ENCODE measurements at regions not wholly inside any gene's neighbourhood (a gene's known extent, or its start where the extent isn't known, plus 50 kb on each side); places are given as distances from the start of the nearest gene placed in this dataset.
"Not testable (repeated sequence)": the region's sequence is repeated elsewhere in the genome, so short reads cannot be mapped to it uniquely, and the experiment has no call there.

DNA sequence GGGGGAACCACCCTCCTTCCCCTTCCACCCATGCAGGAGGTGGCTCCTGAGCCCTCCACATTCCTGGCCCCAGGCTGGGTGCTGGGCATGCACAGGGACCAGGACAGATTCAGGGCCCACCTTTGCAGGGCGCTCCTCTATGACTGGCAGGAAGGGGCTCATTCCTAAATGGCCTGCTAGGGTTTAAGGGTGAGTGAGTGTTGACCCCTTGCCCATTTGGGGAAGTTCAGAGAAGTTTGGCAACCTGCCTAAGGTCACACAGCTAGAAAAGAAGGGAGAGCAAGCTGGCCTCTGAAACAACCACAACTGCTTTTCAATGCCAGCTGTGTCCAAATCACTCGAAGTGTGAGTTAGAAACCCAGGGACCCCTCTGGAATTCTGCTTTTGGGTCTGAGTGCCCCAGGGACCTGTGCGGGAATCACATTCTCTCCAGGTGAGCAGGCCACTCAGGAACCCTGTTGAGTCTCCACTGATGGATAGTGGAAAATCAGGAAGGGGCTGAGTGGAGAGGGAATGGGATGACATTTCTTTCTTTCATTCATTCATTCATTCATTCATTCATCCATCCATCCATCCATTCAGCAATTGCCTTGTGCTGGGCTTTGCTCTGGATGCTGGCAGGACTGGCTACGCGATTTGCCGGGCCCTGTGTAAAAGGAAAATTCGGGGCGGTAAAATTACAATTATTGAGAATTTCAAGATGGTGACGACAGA, 191.9 kb downstream of the C9orf50 start:
- Histone ChIP-seq H3K27me3 (ENCODE audit: insufficient read depth, low read length, poor library complexity, severe bottlenecking) (no peaks in the 10 kb centered on the region), H3K27ac (ENCODE audit: low read depth, low read length) (no peak overlapping the region), H3K36me3 (ENCODE audit: insufficient read depth, low read length) (no peaks in the 10 kb centered on the region), H3K9me3 (ENCODE audit: low read length) (no peaks in the 10 kb centered on the region), H3K4me3 (ENCODE audit: low read length) (no peak overlapping the region), H3K4me1 (ENCODE audit: insufficient read depth, low read length) (no peaks in the 10 kb centered on the region)
- H3K27me3 Mint-ChIP-seq, result peaks cover 3 to 7% of the 10 kb centered on the region in 2 donors
- H3K36me3 Mint-ChIP-seq, result no peaks in the 10 kb centered on the region
- ChIA-PET CTCF (interaction anchor here (0.9 kb wide), 1 partner anchor 46 kb away, joined by 3 read pairs; no protein-coding TSS in a partner anchor), POLR2A (interaction anchor here (0.5 kb wide), 1 partner anchor 464 kb away, joined by 3 read pairs; no protein-coding TSS in a partner anchor)
- H3K9me3 Mint-ChIP-seq, result no peaks in the 10 kb centered on the region
- H3K4me3 Mint-ChIP-seq, result no peak overlapping the region
- DNase-seq, result no peak
- H3K27ac Mint-ChIP-seq, result peak overlapping the region in 1 of 8 donors; percentile 38
- peaks cover 0 to under 1% (median 0%) of the 10 kb centered on the region in 3 donors for H3K4me1 Mint-ChIP-seq

DNA sequence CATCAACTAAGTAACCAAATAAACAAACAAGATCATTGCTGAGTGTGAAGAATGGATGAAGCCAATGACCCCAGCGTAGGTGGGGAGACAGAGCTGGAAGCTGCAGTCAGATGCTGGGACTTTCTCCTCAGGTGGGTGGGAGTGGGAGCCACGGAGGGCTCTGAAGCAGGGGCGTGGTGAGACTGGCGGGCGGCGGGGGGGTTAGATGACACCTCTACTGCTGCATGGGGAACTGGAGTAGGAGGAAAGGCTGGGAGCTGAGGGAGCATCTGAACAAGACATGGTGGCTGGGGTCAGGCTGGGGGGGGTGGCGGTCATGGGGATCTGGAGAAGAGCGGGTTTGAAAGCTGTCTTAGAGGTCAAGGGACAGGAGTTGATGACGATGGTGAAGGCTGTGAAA, 193.8 kb downstream of the C9orf50 start:
- Histone ChIP-seq H3K4me1 (ENCODE audit: insufficient read depth, low read length) (peaks cover 6% of the 10 kb centered on the region), H3K27ac (ENCODE audit: low read depth, low read length) (no peak overlapping the region), H3K9me3 (ENCODE audit: low read length) (no peaks in the 10 kb centered on the region), H3K27me3 (ENCODE audit: insufficient read depth, low read length, poor library complexity, severe bottlenecking) (no peaks in the 10 kb centered on the region), H3K4me3 (ENCODE audit: low read length) (no peak overlapping the region), H3K36me3 (ENCODE audit: insufficient read depth, low read length) (no peaks in the 10 kb centered on the region)
- Mint-ChIP-seq H3K27ac (peak overlapping the region in 2 of 8 donors; percentile 18 to 49), H3K36me3 (no peaks in the 10 kb centered on the region), H3K4me1 (peaks cover 12 to 16% (median 14%) of the 10 kb centered on the region in 3 donors), H3K27me3 (peaks cover 3 to 7% of the 10 kb centered on the region in 2 donors), H3K4me3 (no peak overlapping the region), H3K9me3 (no peaks in the 10 kb centered on the region)
- no peak for DNase-seq
- ChIA-PET CTCF (no interaction called here), POLR2A (no interaction called here)

DNA sequence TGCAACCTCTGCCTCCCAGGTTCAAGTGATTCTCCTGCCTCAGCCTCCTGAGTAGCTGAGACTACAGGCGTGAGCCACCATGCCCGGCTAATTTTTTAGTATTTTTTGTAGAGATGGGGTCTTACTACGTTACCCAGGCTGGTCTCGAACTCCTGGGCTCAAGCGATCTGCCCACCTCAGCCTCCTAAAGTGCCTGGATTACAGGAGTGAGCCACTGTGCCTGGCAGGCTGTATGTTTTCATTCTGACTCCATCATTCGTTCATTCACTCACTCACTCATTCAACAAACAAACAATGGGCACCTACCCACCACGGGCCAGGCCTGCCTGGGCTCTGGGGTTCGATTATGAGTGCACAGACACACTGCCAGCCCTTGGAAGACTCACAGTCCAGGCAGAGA, 197.1 kb downstream of the C9orf50 start:
- H3K36me3 Mint-ChIP-seq; H3K27me3 ChIP-seq (ENCODE audit: insufficient read depth, low read length, poor library complexity, severe bottlenecking); DNase-seq; H3K4me3 ChIP-seq (ENCODE audit: low read length); H3K36me3 ChIP-seq (ENCODE audit: insufficient read depth, low read length); H3K9me3 ChIP-seq (ENCODE audit: low read length); POLR2A ChIA-PET; H3K27ac ChIP-seq (ENCODE audit: low read depth, low read length); H3K27me3 Mint-ChIP-seq; H3K4me1 ChIP-seq (ENCODE audit: insufficient read depth, low read length); H3K4me3 Mint-ChIP-seq; H3K9me3 Mint-ChIP-seq: not testable (repeated sequence)
- CTCF ChIA-PET, result interaction anchor here (1.0 kb wide), 1 partner anchor 8 kb away, joined by 3 read pairs; no protein-coding TSS in a partner anchor
- Mint-ChIP-seq H3K27ac (peak overlapping the region in 7 of 8 donors; percentile 12 to 82 (median 52)), H3K4me1 (peaks cover 17 to 26% (median 19%) of the 10 kb centered on the region in 3 donors)

DNA sequence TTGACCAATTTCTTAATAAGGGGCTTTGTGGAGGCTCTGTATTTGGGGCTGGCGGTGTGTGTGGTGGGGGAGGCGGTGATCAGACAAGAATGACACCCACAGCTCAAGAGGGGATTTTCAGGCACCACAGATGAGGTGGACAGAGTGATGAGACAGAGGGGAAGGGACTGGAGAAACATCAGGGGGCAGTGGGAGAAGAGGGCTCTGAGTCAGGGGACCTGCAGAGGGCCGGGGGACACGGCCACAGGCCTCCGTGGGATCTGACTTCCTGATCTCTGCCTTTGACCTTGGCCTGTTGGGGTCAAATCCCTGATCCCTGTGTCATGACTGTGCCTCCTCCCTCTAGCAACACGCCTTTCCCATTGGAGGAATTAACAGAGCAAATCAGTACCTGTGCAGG, 197.7 kb downstream of the C9orf50 start:
- H3K4me1 ChIP-seq (ENCODE audit: insufficient read depth, low read length), result peaks cover 6% of the 10 kb centered on the region
- peaks cover 17 to 26% (median 19%) of the 10 kb centered on the region in 3 donors for H3K4me1 Mint-ChIP-seq
- H3K9me3 Mint-ChIP-seq, result no peaks in the 10 kb centered on the region
- no peaks in the 10 kb centered on the region for H3K9me3 ChIP-seq (ENCODE audit: low read length)
- no peaks in the 10 kb centered on the region for H3K27me3 ChIP-seq (ENCODE audit: insufficient read depth, low read length, poor library complexity, severe bottlenecking)
- no peak for DNase-seq
- peaks cover 0 to 5% of the 10 kb centered on the region in 2 donors for H3K27me3 Mint-ChIP-seq
- ChIA-PET POLR2A (no interaction called here), CTCF (interaction anchor here (1.0 to 1.7 kb wide), 2 partner anchors 37 to 40 kb away, joined by 3 to 6 read pairs; no protein-coding TSS in a partner anchor)
- no peaks in the 10 kb centered on the region for H3K36me3 Mint-ChIP-seq
- H3K36me3 ChIP-seq (ENCODE audit: insufficient read depth, low read length), result no peaks in the 10 kb centered on the region
- no peak overlapping the region for H3K4me3 ChIP-seq (ENCODE audit: low read length)
- H3K4me3 Mint-ChIP-seq, result no peak overlapping the region
- H3K27ac Mint-ChIP-seq, result peak overlapping the region in 7 of 8 donors; percentile 47 to 83 (median 68)
- no peak overlapping the region for H3K27ac ChIP-seq (ENCODE audit: low read depth, low read length)

DNA sequence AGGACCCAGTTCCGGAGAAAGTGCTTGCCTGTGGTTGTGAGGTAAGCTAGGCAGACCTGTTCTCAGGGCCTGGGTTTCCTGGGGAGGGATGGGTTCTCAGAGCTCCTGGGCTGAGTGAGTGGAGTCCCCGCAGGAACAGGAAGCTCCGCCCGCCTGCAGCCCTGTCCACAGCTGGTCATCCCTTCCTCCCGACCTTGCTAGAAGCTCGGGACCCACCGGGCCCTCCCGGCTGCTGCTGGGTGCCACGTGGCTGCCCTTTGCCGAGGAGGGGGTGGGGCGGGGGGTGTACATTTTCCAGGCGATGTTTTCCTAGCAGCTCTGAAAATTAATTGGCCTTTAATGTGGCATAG, 198.1 kb downstream of the C9orf50 start:
- Histone ChIP-seq H3K4me1 (ENCODE audit: insufficient read depth, low read length) (peaks cover 6% of the 10 kb centered on the region), H3K9me3 (ENCODE audit: low read length) (no peaks in the 10 kb centered on the region), H3K27me3 (ENCODE audit: insufficient read depth, low read length, poor library complexity, severe bottlenecking) (no peaks in the 10 kb centered on the region), H3K4me3 (ENCODE audit: low read length) (no peak overlapping the region), H3K27ac (ENCODE audit: low read depth, low read length) (no peak overlapping the region), H3K36me3 (ENCODE audit: insufficient read depth, low read length) (no peaks in the 10 kb centered on the region)
- Mint-ChIP-seq H3K4me1 (peaks cover 17 to 26% (median 19%) of the 10 kb centered on the region in 3 donors), H3K4me3 (no peak overlapping the region), H3K9me3 (no peaks in the 10 kb centered on the region), H3K27ac (peak overlapping the region in 7 of 8 donors; percentile 52 to 94 (median 73)), H3K27me3 (peaks cover 0 to 5% of the 10 kb centered on the region in 2 donors), H3K36me3 (no peaks in the 10 kb centered on the region)
- no peak for DNase-seq
- CTCF ChIA-PET, result interaction anchor here (1.0 to 1.7 kb wide), 2 partner anchors 37 to 40 kb away, joined by 3 to 6 read pairs; no protein-coding TSS in a partner anchor
- POLR2A ChIA-PET, result no interaction called here

DNA sequence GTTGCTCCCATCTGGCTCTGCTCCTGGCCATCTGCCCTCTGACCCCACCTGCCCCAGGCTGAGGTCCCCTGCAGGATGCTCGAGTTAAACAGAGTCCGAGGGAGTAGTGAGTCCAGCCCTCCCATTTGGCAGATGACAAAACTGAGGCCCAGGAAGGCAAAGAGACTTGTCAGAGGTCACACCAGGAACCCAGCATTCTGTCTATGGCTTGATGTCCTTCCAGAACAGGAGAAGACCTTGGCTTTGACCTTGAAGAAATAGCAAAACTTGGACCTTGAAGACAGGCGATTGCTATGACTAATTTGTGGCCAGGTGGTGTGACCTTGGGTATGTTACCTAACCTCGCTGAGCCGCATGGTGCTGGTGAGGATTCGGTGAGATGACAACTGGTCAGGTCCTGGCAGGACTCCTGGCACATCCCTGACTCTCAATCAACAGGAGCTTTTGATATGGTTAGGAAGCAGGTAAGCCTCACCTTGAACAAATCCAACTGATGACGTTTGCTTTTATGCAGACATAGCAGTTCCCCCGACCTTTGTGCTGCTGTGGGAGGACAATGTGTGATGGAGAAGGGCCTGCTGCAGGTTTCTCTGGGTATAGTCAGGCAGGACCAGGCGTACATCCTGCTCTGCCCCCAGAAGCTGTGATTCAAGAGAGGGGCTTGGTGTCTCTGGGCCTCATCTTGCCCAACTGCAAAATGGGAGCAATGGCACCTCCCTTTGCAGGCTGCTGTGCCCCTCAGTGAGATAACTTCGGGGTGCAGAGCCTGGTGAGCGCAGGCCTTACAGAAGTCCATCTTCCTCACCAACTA, 198.7 kb downstream of the C9orf50 start:
- Mint-ChIP-seq H3K9me3 (no peaks in the 10 kb centered on the region), H3K4me1 (peaks cover 17 to 28% (median 20%) of the 10 kb centered on the region in 3 donors), H3K27ac (peak overlapping the region; percentile 45 to 94 (median 72)), H3K36me3 (no peaks in the 10 kb centered on the region), H3K4me3 (no peak overlapping the region), H3K27me3 (peaks cover 0 to 4% of the 10 kb centered on the region in 2 donors)
- no peaks in the 10 kb centered on the region for H3K27me3 ChIP-seq (ENCODE audit: insufficient read depth, low read length, poor library complexity, severe bottlenecking)
- no peaks in the 10 kb centered on the region for H3K9me3 ChIP-seq (ENCODE audit: low read length)
- CTCF ChIA-PET, result interaction anchor here (1.0 to 1.7 kb wide), 2 partner anchors 38 to 39 kb away, joined by 3 to 6 read pairs; no protein-coding TSS in a partner anchor
- no peak for DNase-seq
- no peak overlapping the region for H3K27ac ChIP-seq (ENCODE audit: low read depth, low read length)
- no peak overlapping the region for H3K4me3 ChIP-seq (ENCODE audit: low read length)
- POLR2A ChIA-PET, result interaction anchor here (0.6 kb wide), 1 partner anchor 550 kb away, joined by 4 read pairs; no protein-coding TSS in a partner anchor
- H3K36me3 ChIP-seq (ENCODE audit: insufficient read depth, low read length), result no peaks in the 10 kb centered on the region
- peaks cover 6% of the 10 kb centered on the region for H3K4me1 ChIP-seq (ENCODE audit: insufficient read depth, low read length)

DNA sequence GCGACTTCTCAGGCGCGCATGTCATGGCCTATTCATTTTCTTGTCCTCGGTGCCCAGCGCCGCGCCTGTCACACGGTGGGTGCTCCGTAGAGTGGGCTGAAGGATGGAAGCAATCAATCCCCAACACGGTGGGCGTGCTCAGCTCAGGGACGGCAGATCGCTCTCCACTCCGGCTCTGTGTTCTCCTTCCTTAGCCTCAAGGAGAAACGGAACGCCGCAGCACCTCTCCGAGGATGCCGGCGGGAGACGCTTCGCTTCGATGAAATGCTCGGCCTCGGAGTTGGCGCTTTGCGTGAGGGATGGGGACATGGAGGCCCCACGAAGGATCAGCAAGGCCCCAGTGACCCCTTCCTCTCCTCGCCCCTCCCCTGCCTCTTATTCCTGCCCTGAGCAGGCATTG, 199.5 kb downstream of the C9orf50 start:
- DNase-seq, result no peak
- Histone ChIP-seq H3K36me3 (ENCODE audit: insufficient read depth, low read length) (no peaks in the 10 kb centered on the region), H3K27ac (ENCODE audit: low read depth, low read length) (no peak overlapping the region), H3K27me3 (ENCODE audit: insufficient read depth, low read length, poor library complexity, severe bottlenecking) (no peaks in the 10 kb centered on the region), H3K4me1 (ENCODE audit: insufficient read depth, low read length) (peaks cover 6% of the 10 kb centered on the region), H3K9me3 (ENCODE audit: low read length) (no peaks in the 10 kb centered on the region), H3K4me3 (ENCODE audit: low read length) (no peak overlapping the region)
- Mint-ChIP-seq H3K27ac (peak overlapping the region in 1 of 8 donors; percentile 77), H3K27me3 (peaks cover 0 to 2% of the 10 kb centered on the region in 2 donors), H3K36me3 (no peaks in the 10 kb centered on the region), H3K9me3 (no peaks in the 10 kb centered on the region), H3K4me3 (no peak overlapping the region), H3K4me1 (peaks cover 17 to 34% (median 23%) of the 10 kb centered on the region in 3 donors)
- POLR2A ChIA-PET, result interaction anchor here (0.6 kb wide), 1 partner anchor 550 kb away, joined by 4 read pairs; no protein-coding TSS in a partner anchor
- CTCF ChIA-PET, result no interaction called here

DNA sequence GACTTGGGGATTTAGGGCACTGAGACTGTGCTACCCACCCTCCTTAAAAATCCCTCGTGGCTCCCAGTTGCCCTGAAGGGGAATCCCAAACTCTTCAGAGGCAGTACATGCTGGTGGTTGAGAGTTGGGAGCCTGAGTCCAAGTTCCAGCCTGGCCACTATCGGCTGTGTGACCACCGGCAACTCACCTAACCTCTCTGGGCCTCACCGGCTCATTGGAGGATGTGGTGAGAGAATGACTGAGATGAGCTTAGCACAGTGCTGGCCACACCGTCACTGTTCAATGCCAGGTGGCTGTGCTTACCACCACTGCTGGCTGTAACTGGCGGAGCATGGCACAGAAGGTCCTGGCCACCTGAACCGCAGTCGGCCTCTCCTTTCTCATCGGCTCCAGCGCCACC, 200.2 kb downstream of the C9orf50 start:
- POLR2A ChIA-PET, result no interaction called here

More for the DNA sequence above, 200.2 kb downstream of the C9orf50 start:
- H3K27ac ChIP-seq (ENCODE audit: low read depth, low read length), result no peak overlapping the region
- H3K27me3 ChIP-seq (ENCODE audit: insufficient read depth, low read length, poor library complexity, severe bottlenecking), result no peaks in the 10 kb centered on the region
- Mint-ChIP-seq H3K27me3 (peaks cover 0 to 2% of the 10 kb centered on the region in 2 donors), H3K27ac (no peak overlapping the region), H3K9me3 (no peaks in the 10 kb centered on the region), H3K4me3 (no peak overlapping the region), H3K4me1 (peaks cover 17 to 34% (median 23%) of the 10 kb centered on the region in 3 donors), H3K36me3 (no peaks in the 10 kb centered on the region)
- peaks cover 6% of the 10 kb centered on the region for H3K4me1 ChIP-seq (ENCODE audit: insufficient read depth, low read length)
- H3K4me3 ChIP-seq (ENCODE audit: low read length), result no peak overlapping the region
- no peaks in the 10 kb centered on the region for H3K36me3 ChIP-seq (ENCODE audit: insufficient read depth, low read length)
- DNase-seq, result no peak
- H3K9me3 ChIP-seq (ENCODE audit: low read length), result no peaks in the 10 kb centered on the region
- CTCF ChIA-PET, result no interaction called here
